Liver (tissue), 3 donors: ENCODE measurements at regions not wholly inside any gene's neighbourhood (a gene's known extent, or its start where the extent isn't known, plus 50 kb on each side); places are given as distances from the start of the nearest gene placed in this dataset.

ENCODE experiments used
- CTCF ChIP-seq: fragments of 150-350 bp; IDR thresholded peaks from 2 replicates; pipeline ENCODE4 v1.5.1; 2017; ENCODE audit warnings: improper control_type of control experiment, low read depth, low read length; ENCODE audit not compliant: missing input control
- GABPA ChIP-seq, 2 donors: IDR thresholded peaks in 1 of 2; conservative IDR thresholded peaks in 1 of 2; 2 replicates each; pipeline ENCODE4 v1.6.1; 2016; ENCODE audit warnings: antibody characterized with exemption in 2 of 2, mild to moderate bottlenecking in 1 of 2, moderate library complexity in 1 of 2
- JUND ChIP-seq, 2 donors: IDR thresholded peaks; 2 replicates each; pipeline ENCODE4 v1.6.1; 2016; ENCODE audit warnings: antibody characterized with exemption in 2 of 2
- REST ChIP-seq: IDR thresholded peaks from 2 replicates; pipeline ENCODE4 v1.6.1; 2016; ENCODE audit warnings: antibody characterized with exemption, mild to moderate bottlenecking
- donor health status: healthy.
- donor health status: healthy.

GRCh38 chr20:60476045-60476444 is 517.8 kb downstream of the CDH26 start:
- TF ChIP-seq CTCF (no peak), REST (no peak), GABPA (IDR thresholded peaks at IDR 0.05 in 1 of 2, conservative IDR thresholded peaks at IDR 0.05 in 1 of 2) (no peak), JUND (IDR thresholded peaks at IDR 0.05) (no peak)
